ENCODE measurements at regions not wholly inside any gene's neighbourhood (a gene's known extent, or its start where the extent isn't known, plus 50 kb on each side); places are given as distances from the start of the nearest gene placed in this dataset.
A peak's percentile ranks its signal among the peaks of the same experiment; 100 is the strongest.

- TF ChIP-seq POLR2A (IDR thresholded peaks at IDR 0.05; ENCODE audit: borderline replicate concordance, extremely low read depth, insufficient read depth, insufficient read length) (no peak), ZNF274 (IDR thresholded peaks at IDR 0.05; ENCODE audit: low read depth, low read length) (no peak), ATF3 (IDR thresholded peaks at IDR 0.05) (no peak), FOSL1 (IDR thresholded peaks at IDR 0.05; ENCODE audit: low read depth) (peak; percentile 38; the same call in 1 of the 2 replicates), POLR2AphosphoS5 (IDR thresholded peaks at IDR 0.05; ENCODE audit: low read depth, low read length) (no peak), REST (IDR thresholded peaks at IDR 0.05; ENCODE audit: low read depth) (peak; percentile 84)
- no TSS peak for BruUV-seq (replicated peaks)
- H3K27me3 ChIP-seq (ENCODE audit: insufficient read depth, low read length), result 0 out of 2 replicates have a peak, but pooled peaks cover 5% of the 10 kb centered on the region
- H3K4me2 ChIP-seq (ENCODE audit: low read length), result no peak overlapping the region
- H2AFZ ChIP-seq (ENCODE audit: low read depth, low read length, poor library complexity, severe bottlenecking), result no peak overlapping the region
- H3K27ac ChIP-seq (ENCODE audit: low read depth, low read length), result no peak overlapping the region
- intact Hi-C loops (cut with micrococcal nuclease), result no loop called here
- no peaks in the 10 kb centered on the region for H3K4me1 ChIP-seq (ENCODE audit: control insufficient read depth in 1 of 2, insufficient read depth in 2 of 2, low read length in 2 of 2)
- CTCF ChIA-PET, result no interaction called here
- H3K4me3 ChIP-seq (replicated peaks in 1 of 2; ENCODE audit: low read depth in 1 of 2, low read length in 2 of 2), result no peak overlapping the region
- H4K20me1 ChIP-seq (ENCODE audit: insufficient read depth), result no peaks in the 10 kb centered on the region
- DNase-seq (ENCODE audit: low read depth, low spot score) (peak; percentile 18), ATAC-seq (no peak; the same call in 1 of the 2 replicates)
- RAD21 ChIA-PET (ENCODE audit: low non-redundant PET in 1 of 2, low total read pairs in 2 of 2, uncharacterized antibody in 2 of 2, unreplicated experiment in 2 of 2), result no interaction called here
- H3K9me2 ChIP-seq (ENCODE audit: insufficient read depth), result no peaks in the 10 kb centered on the region
- POLR2A ChIA-PET, result no interaction called here
- no peaks in the 10 kb centered on the region for H3K79me2 ChIP-seq (ENCODE audit: insufficient read depth, low read length)
- H3K9me3 ChIP-seq (ENCODE audit: control insufficient read depth in 1 of 2, insufficient read depth in 1 of 2, low read depth in 1 of 2, low read length in 2 of 2), result no peaks in the 10 kb centered on the region
- H3K36me3 ChIP-seq (ENCODE audit: control insufficient read depth in 1 of 2, insufficient read depth in 2 of 2, low read length in 2 of 2), result no peaks in the 10 kb centered on the region
- no peak overlapping the region for H3K9ac ChIP-seq (ENCODE audit: low read length)
Observed at GRCh38 chr15:53072077-53072476, 281.9 kb upstream of the ONECUT1 start.

GRCh38 chr15:53068636-53069035 lies 278.5 kb upstream of the ONECUT1 start:
- Histone ChIP-seq H3K9ac (ENCODE audit: low read length) (no peak overlapping the region), H3K9me3 (ENCODE audit: control insufficient read depth in 1 of 2, insufficient read depth in 1 of 2, low read depth in 1 of 2, low read length in 2 of 2) (no peaks in the 10 kb centered on the region), H3K4me3 (replicated peaks in 1 of 2; ENCODE audit: low read depth in 1 of 2, low read length in 2 of 2) (no peak overlapping the region), H3K9me2 (ENCODE audit: insufficient read depth) (no peaks in the 10 kb centered on the region), H3K36me3 (ENCODE audit: control insufficient read depth in 1 of 2, insufficient read depth in 2 of 2, low read length in 2 of 2) (no peaks in the 10 kb centered on the region), H3K79me2 (ENCODE audit: insufficient read depth, low read length) (no peaks in the 10 kb centered on the region), H2AFZ (ENCODE audit: low read depth, low read length, poor library complexity, severe bottlenecking) (no peak overlapping the region), H3K27ac (ENCODE audit: low read depth, low read length) (no peak overlapping the region), H3K4me1 (ENCODE audit: control insufficient read depth in 1 of 2, insufficient read depth in 2 of 2, low read length in 2 of 2) (no peaks in the 10 kb centered on the region), H3K4me2 (ENCODE audit: low read length) (no peak overlapping the region), H3K27me3 (ENCODE audit: insufficient read depth, low read length) (0 out of 2 replicates have a peak, but pooled peaks cover 11% of the 10 kb centered on the region), H4K20me1 (ENCODE audit: insufficient read depth) (no peaks in the 10 kb centered on the region)
- intact Hi-C loops (cut with micrococcal nuclease), result no loop called here
- ATAC-seq, result no peak
- CTCF ChIA-PET, result no interaction called here
- no peak for TF ChIP-seq ATF3 (IDR thresholded peaks at IDR 0.05)
- no peak for TF ChIP-seq ZNF274 (IDR thresholded peaks at IDR 0.05; ENCODE audit: low read depth, low read length)
- TF ChIP-seq SP1 (IDR thresholded peaks at IDR 0.05; ENCODE audit: low read depth), result no peak
- no peak for TF ChIP-seq TCF7L2 (IDR thresholded peaks at IDR 0.05; ENCODE audit: borderline replicate concordance, extremely low read depth, insufficient read depth, insufficient read length)
- TF ChIP-seq ZFX (IDR thresholded peaks at IDR 0.05), result no peak
- TF ChIP-seq CEBPB (IDR thresholded peaks at IDR 0.05; ENCODE audit: low read depth), result no peak
- TF ChIP-seq EZH2 (IDR thresholded peaks at IDR 0.05), result no peak
- no peak for TF ChIP-seq EZH2phosphoT487 (IDR thresholded peaks at IDR 0.05; ENCODE audit: borderline replicate concordance)
- TF ChIP-seq RAD21 (IDR thresholded peaks at IDR 0.05; ENCODE audit: low read depth), result no peak
- no peak for TF ChIP-seq SRF (IDR thresholded peaks at IDR 0.05; ENCODE audit: low read depth)
- TF ChIP-seq POLR2A (IDR thresholded peaks at IDR 0.05; ENCODE audit: borderline replicate concordance, extremely low read depth, insufficient read depth, insufficient read length), result no peak
- no peak for TF ChIP-seq CBX3 (IDR thresholded peaks at IDR 0.05; ENCODE audit: low read depth)
- TF ChIP-seq JUND (IDR thresholded peaks at IDR 0.05), result no peak
- no peak for TF ChIP-seq POLR2AphosphoS5 (IDR thresholded peaks at IDR 0.05; ENCODE audit: low read depth, low read length)
- POLR2A ChIA-PET, result no interaction called here
- RAD21 ChIA-PET (ENCODE audit: low non-redundant PET in 1 of 2, low total read pairs in 2 of 2, uncharacterized antibody in 2 of 2, unreplicated experiment in 2 of 2), result no interaction called here
- no peak for DNase-seq (ENCODE audit: low read depth, low spot score)
- BruUV-seq (replicated peaks), result no TSS peak
